K562 (cell line): ENCODE measurements at regions not wholly inside any gene's neighbourhood (a gene's known extent, or its start where the extent isn't known, plus 50 kb on each side); places are given as distances from the start of the nearest gene placed in this dataset.

Experiments used
- CTCF ChIP-seq, 3 experiments: IDR thresholded peaks in 2 of 3; conservative IDR thresholded peaks in 1 of 3; 2 replicates each; pipeline ENCODE4 v1.5.1; 2011 to 2012; ENCODE audit warnings: low read length in 3 of 3, mild to moderate bottlenecking in 3 of 3, control low read depth in 2 of 3, improper control_type of control experiment in 1 of 3, inconsistent platforms in 1 of 3, low read depth in 1 of 3, mixed read lengths in 1 of 3, moderate library complexity in 1 of 3; ENCODE audit not compliant: insufficient read depth in 2 of 3
- DEAF1 ChIP-seq: fragments of 450-650 bp; formaldehyde crosslinking; IDR thresholded peaks from 2 replicates; pipeline ENCODE4 v1.4.0; 2020; ENCODE audit warnings: mild to moderate bottlenecking, moderate library complexity
- PBX2 ChIP-seq, 2 experiments: IDR thresholded peaks in 1 of 2; conservative IDR thresholded peaks in 1 of 2; 2 replicates each; pipeline ENCODE4 v1.6.1; 2016; ENCODE audit warnings: low read depth in 2 of 2, mild to moderate bottlenecking in 1 of 2, missing compliant biosample characterization in 1 of 2, missing genetic modification characterization in 1 of 2, moderate library complexity in 1 of 2
- RAD21 ChIP-seq, 2 experiments: fragments of 250-450 bp in 1 of 2; fragments of 450-650 bp in 1 of 2; sonication (Bioruptor Pico) in 1 of 2; formaldehyde crosslinking in 1 of 2; IDR thresholded peaks in 1 of 2; conservative IDR thresholded peaks in 1 of 2; 2 replicates each; pipeline versions ENCODE4 v1.4.0 to v1.8.0; 2020 to 2022; ENCODE audit warnings: mild to moderate bottlenecking in 2 of 2, moderate library complexity in 1 of 2
- SMC3 ChIP-seq: conservative IDR thresholded peaks from 2 replicates; pipeline ENCODE4 v1.6.1; 2011; ENCODE audit warnings: low read depth, low read length, improper control_type of control experiment; ENCODE audit not compliant: insufficient read depth
- YY1 ChIP-seq, 3 experiments: IDR thresholded peaks; 2 replicates each; pipeline ENCODE4 v1.6.1; 2011; ENCODE audit warnings: low read length in 2 of 3, mild to moderate bottlenecking in 2 of 3, moderate library complexity in 2 of 3, borderline replicate concordance in 1 of 3, control low read depth in 1 of 3, low read depth in 1 of 3; ENCODE audit not compliant: insufficient read depth in 3 of 3, insufficient replicate concordance in 2 of 3, control insufficient read depth in 1 of 3, insufficient read length in 1 of 3; ENCODE audit errors: extremely low read depth in 1 of 3

- TF ChIP-seq CTCF (IDR thresholded peaks at IDR 0.05 in 2 of 3, conservative IDR thresholded peaks at IDR 0.05 in 1 of 3; ENCODE audit: insufficient read depth in 2 of 3, low read depth in 1 of 3, low read length in 3 of 3) = peak; percentile 85 to 94 (median 93)
- TF ChIP-seq DEAF1 (CRISPR knock-in tag) = 0 out of 2 replicates have a peak, but pooled peaks have one; percentile 19
- peak; percentile 69 to 80 for TF ChIP-seq RAD21 (CRISPR knock-in tag; conservative IDR thresholded peaks at IDR 0.05 in 1 of 2, IDR thresholded peaks at IDR 0.05 in 1 of 2)
- no peak for TF ChIP-seq YY1 (IDR thresholded peaks at IDR 0.05; ENCODE audit: borderline replicate concordance in 1 of 3, control insufficient read depth in 1 of 3, extremely low read depth in 1 of 3, insufficient read depth in 3 of 3, insufficient read length in 1 of 3, insufficient replicate concordance in 2 of 3, low read depth in 1 of 3, low read length in 2 of 3)
- peak; percentile 63 for TF ChIP-seq SMC3
- no peak for TF ChIP-seq PBX2 (CRISPR knock-in tag; IDR thresholded peaks at IDR 0.05; ENCODE audit: low read depth)
- peak; percentile 21; the same call in 1 of the 2 replicates for TF ChIP-seq PBX2 (tag; conservative IDR thresholded peaks at IDR 0.05; ENCODE audit: low read depth)
- TF ChIP-seq, all 486 proteins: peak for 6
These were observed 458.0 kb upstream of the ASIC2 start (continued) for GRCh38 chr17:33750943-33751701.
